Fibroblast of lung (primary cell): ENCODE measurements at regions not wholly inside any gene's neighbourhood (a gene's known extent, or its start where the extent isn't known, plus 50 kb on each side); places are given as distances from the start of the nearest gene placed in this dataset.

Experiments
- EZH2 ChIP-seq: IDR thresholded peaks from 2 replicates; pipeline ENCODE4 v1.5.1; 2012; ENCODE audit warnings: low read length, control low read depth, mild to moderate bottlenecking; ENCODE audit errors: missing control alignments
- TF ChIP-seq, protein P1 (sequence below), 2 donors: IDR thresholded peaks in 1 of 2; conservative IDR thresholded peaks in 1 of 2; 1 replicate in 1 of 2; 2 replicates in 1 of 2; pipeline ENCODE4 v1.5.1; 2011 to 2012; ENCODE audit warnings: low read length in 2 of 2, control low read depth in 1 of 2, inconsistent platforms in 1 of 2, low read depth in 1 of 2, mild to moderate bottlenecking in 1 of 2

- TF ChIP-seq, protein P1, sequence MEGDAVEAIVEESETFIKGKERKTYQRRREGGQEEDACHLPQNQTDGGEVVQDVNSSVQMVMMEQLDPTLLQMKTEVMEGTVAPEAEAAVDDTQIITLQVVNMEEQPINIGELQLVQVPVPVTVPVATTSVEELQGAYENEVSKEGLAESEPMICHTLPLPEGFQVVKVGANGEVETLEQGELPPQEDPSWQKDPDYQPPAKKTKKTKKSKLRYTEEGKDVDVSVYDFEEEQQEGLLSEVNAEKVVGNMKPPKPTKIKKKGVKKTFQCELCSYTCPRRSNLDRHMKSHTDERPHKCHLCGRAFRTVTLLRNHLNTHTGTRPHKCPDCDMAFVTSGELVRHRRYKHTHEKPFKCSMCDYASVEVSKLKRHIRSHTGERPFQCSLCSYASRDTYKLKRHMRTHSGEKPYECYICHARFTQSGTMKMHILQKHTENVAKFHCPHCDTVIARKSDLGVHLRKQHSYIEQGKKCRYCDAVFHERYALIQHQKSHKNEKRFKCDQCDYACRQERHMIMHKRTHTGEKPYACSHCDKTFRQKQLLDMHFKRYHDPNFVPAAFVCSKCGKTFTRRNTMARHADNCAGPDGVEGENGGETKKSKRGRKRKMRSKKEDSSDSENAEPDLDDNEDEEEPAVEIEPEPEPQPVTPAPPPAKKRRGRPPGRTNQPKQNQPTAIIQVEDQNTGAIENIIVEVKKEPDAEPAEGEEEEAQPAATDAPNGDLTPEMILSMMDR (conservative IDR thresholded peaks at IDR 0.05 in 1 of 2, IDR thresholded peaks at IDR 0.05 in 1 of 2; ENCODE audit: low read depth in 1 of 2, low read length in 2 of 2) = no peak
- no peak for TF ChIP-seq EZH2
Observed at GRCh38 chr6:102950967-102951366, 1557.5 kb downstream of the GRIK2 start.
